Nephron progenitor cell (in vitro differentiated cells): ENCODE measurements at regions not wholly inside any gene's neighbourhood (a gene's known extent, or its start where the extent isn't known, plus 50 kb on each side); places are given as distances from the start of the nearest gene placed in this dataset.

Source experiments
- DNase-seq: peaks from one replicate; pipeline ENCODE4 v3.0.0; 2021
- H3K27ac Mint-ChIP-seq: 2 replicates; pipeline ENCODE4 v1.8.0; 2021; ENCODE audit warnings: mild to moderate bottlenecking, moderate library complexity, mixed read lengths
- H3K27me3 Mint-ChIP-seq: 2 replicates; pipeline ENCODE4 v1.8.0; 2021; ENCODE audit warnings: mild to moderate bottlenecking, low read depth, mixed read lengths; ENCODE audit not compliant: poor library complexity
- H3K36me3 Mint-ChIP-seq: 2 replicates; pipeline ENCODE4 v1.8.0; 2021; ENCODE audit warnings: low read depth, mixed read lengths
- H3K4me1 Mint-ChIP-seq: 2 replicates; pipeline ENCODE4 v1.8.0; 2021; ENCODE audit warnings: mixed read lengths
- H3K4me3 Mint-ChIP-seq: 2 replicates; pipeline ENCODE4 v1.8.0; 2021; ENCODE audit warnings: mild to moderate bottlenecking, moderate library complexity, mixed read lengths
- H3K9me3 Mint-ChIP-seq: 2 replicates; pipeline ENCODE4 v1.8.0; 2021; ENCODE audit warnings: mild to moderate bottlenecking, moderate library complexity, mixed read lengths
- CTCF ChIP-seq: fragments of 200-600 bp; sonication (generic); IDR thresholded peaks from 2 replicates; pipeline ENCODE4 v1.5.0; 2021; ENCODE audit warnings: antibody characterized with exemption

GRCh38 chr5:63596254-63596653, 366.0 kb downstream of the HTR1A start:
- Mint-ChIP-seq H3K27ac (no peak overlapping the region), H3K4me1 (no peaks in the 10 kb centered on the region), H3K4me3 (no peak overlapping the region), H3K27me3 (no peaks in the 10 kb centered on the region), H3K36me3 (no peaks in the 10 kb centered on the region), H3K9me3 (peaks cover 10% of the 10 kb centered on the region)
- DNase-seq, result no peak
- no peak for TF ChIP-seq CTCF

DNA sequence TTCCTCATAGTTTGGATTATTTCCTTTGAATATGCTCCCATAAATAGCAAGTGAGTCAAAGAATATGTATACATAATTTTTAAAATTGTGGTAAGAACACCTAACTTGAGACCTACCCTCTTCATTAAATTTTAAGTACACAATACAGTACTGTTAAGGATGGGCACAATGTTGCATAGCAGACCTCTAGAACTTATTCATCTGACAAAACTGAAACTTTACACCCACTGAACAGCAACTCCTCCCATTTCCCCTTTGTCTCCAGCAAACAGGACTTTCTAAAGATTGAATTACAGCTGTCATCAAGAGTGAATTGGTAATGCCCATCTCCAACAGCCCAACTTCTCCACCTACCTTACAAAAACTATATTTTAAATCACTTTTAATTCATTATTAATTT, 388.9 kb downstream of the HTR1A start:
- Mint-ChIP-seq H3K36me3 (no peaks in the 10 kb centered on the region), H3K4me1 (no peaks in the 10 kb centered on the region), H3K27ac (no peak overlapping the region), H3K4me3 (no peak overlapping the region), H3K27me3 (no peaks in the 10 kb centered on the region), H3K9me3 (no peaks in the 10 kb centered on the region)
- DNase-seq, result no peak
- TF ChIP-seq CTCF, result no peak

DNA sequence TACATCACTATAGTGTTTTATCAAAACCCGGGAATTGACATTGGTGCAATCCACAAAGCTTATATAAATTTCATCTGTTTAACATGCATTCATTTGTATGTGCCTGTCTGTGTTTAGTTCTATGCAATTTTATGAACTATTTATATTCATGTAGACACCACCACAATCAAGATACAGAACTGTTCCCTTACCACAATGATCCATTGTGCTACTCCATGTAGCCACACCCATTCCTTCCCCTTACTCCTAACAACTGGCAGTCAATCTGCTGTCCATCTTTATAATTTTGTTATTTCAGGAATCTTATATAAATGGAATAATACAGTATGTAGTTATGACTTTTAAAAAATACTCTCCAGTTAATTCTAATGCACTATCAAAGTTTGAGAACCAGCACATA, 389.5 kb downstream of the HTR1A start:
- no peaks in the 10 kb centered on the region for H3K27me3 Mint-ChIP-seq
- DNase-seq, result no peak
- no peak overlapping the region for H3K27ac Mint-ChIP-seq
- no peaks in the 10 kb centered on the region for H3K4me1 Mint-ChIP-seq
- no peaks in the 10 kb centered on the region for H3K36me3 Mint-ChIP-seq
- no peaks in the 10 kb centered on the region for H3K9me3 Mint-ChIP-seq
- TF ChIP-seq CTCF, result no peak
- no peak overlapping the region for H3K4me3 Mint-ChIP-seq

- no peak for TF ChIP-seq CTCF
- no peak overlapping the region for H3K4me3 Mint-ChIP-seq
- no peaks in the 10 kb centered on the region for H3K27me3 Mint-ChIP-seq
- H3K4me1 Mint-ChIP-seq, result no peaks in the 10 kb centered on the region
- no peak for DNase-seq
- H3K36me3 Mint-ChIP-seq, result no peaks in the 10 kb centered on the region
- no peak overlapping the region for H3K27ac Mint-ChIP-seq
- no peaks in the 10 kb centered on the region for H3K9me3 Mint-ChIP-seq
These were observed 391.5 kb downstream of the HTR1A start for GRCh38 chr5:63570752-63571151.

GRCh38 chr5:63564789-63565188, 397.5 kb downstream of the HTR1A start:
- Mint-ChIP-seq H3K27ac (no peak overlapping the region), H3K4me3 (no peak overlapping the region), H3K4me1 (no peaks in the 10 kb centered on the region), H3K36me3 (no peaks in the 10 kb centered on the region), H3K27me3 (peaks cover 2% of the 10 kb centered on the region), H3K9me3 (peaks cover 21% of the 10 kb centered on the region)
- TF ChIP-seq CTCF, result no peak
- DNase-seq, result no peak

- Mint-ChIP-seq H3K27ac (no peak overlapping the region), H3K9me3 (peaks cover 21% of the 10 kb centered on the region), H3K27me3 (peaks cover 2% of the 10 kb centered on the region), H3K36me3 (no peaks in the 10 kb centered on the region), H3K4me3 (no peak overlapping the region), H3K4me1 (no peaks in the 10 kb centered on the region)
- TF ChIP-seq CTCF, result no peak
- no peak for DNase-seq
These were observed 399.0 kb downstream of the HTR1A start for GRCh38 chr5:63563008-63563917.
